Naive thymus-derived CD4-positive, alpha-beta T cell (primary cell): ENCODE measurements at regions not wholly inside any gene's neighbourhood (a gene's known extent, or its start where the extent isn't known, plus 50 kb on each side); places are given as distances from the start of the nearest gene placed in this dataset.

Source experiments
- ATAC-seq: fragments of 150-1000 bp; cut with Tn5 transposase; 2 replicates; pipeline ENCODE4 v1.10.0; 2021; ENCODE audit warnings: mild to moderate bottlenecking, moderate library complexity
- CTCF ChIA-PET: fragments of 350-600 bp; sonication (Branson Sonifier 250); formaldehyde crosslinking; loops from one replicate; lab custom pipeline; 2021; ENCODE audit warnings: antibody characterized with exemption; lab: Charles Lee
- POLR2A ChIA-PET: fragments of 350-600 bp; sonication (Branson Sonifier 250); formaldehyde crosslinking; loops from one replicate; lab custom pipeline; 2021; ENCODE audit warnings: antibody characterized with exemption, inconsistent platforms; lab: Charles Lee
- DNase-seq, 9 donors: peaks; one replicate each; pipeline versions ENCODE4 v3.0.0 to v3.0.0-alpha.2; 2020 to 2022; ENCODE audit warnings: mixed read lengths in 1 of 9
- H3K27ac ChIP-seq: one replicate; pipeline ENCODE4 v1.7.0; 2013; ENCODE audit warnings: mild to moderate bottlenecking, low read depth, low read length, moderate library complexity
- H3K27me3 ChIP-seq, 2 donors: one replicate each; pipeline ENCODE4 v1.7.0; 2013; ENCODE audit warnings: low read length in 2 of 2, mild to moderate bottlenecking in 2 of 2, moderate library complexity in 2 of 2; ENCODE audit not compliant: control insufficient read depth in 2 of 2, insufficient read depth in 2 of 2
- H3K36me3 ChIP-seq, 3 experiments: 1 replicate in 2 of 3; 2 replicates in 1 of 3; pipeline ENCODE4 v1.7.0; 2013; ENCODE audit warnings: low read length in 3 of 3, mild to moderate bottlenecking in 3 of 3, moderate library complexity in 1 of 3; ENCODE audit not compliant: insufficient read depth in 3 of 3, control insufficient read depth in 2 of 3
- H3K4me1 ChIP-seq, 2 donors: one replicate each; pipeline ENCODE4 v1.7.0; 2013; ENCODE audit warnings: low read length in 2 of 2, mild to moderate bottlenecking in 2 of 2, moderate library complexity in 1 of 2; ENCODE audit not compliant: control insufficient read depth in 2 of 2, insufficient read depth in 2 of 2
- H3K4me3 ChIP-seq: 2 replicates; pipeline ENCODE4 v1.7.0; 2013; ENCODE audit warnings: mild to moderate bottlenecking, low read length
- H3K9me3 ChIP-seq, 3 experiments: 1 replicate in 2 of 3; 2 replicates in 1 of 3; pipeline ENCODE4 v1.7.0; 2013; ENCODE audit warnings: low read length in 3 of 3; ENCODE audit not compliant: control insufficient read depth in 2 of 3
- H3K27ac Mint-ChIP-seq, 9 donors: one replicate each; pipeline ENCODE4 v1.8.0; 2020 to 2022; ENCODE audit warnings: mixed read lengths in 9 of 9, mild to moderate bottlenecking in 8 of 9, moderate library complexity in 5 of 9, inconsistent platforms in 2 of 9
- H3K27me3 Mint-ChIP-seq, 5 donors: one replicate each; pipeline ENCODE4 v1.8.0; 2021 to 2022; ENCODE audit warnings: mixed read lengths in 5 of 5, mild to moderate bottlenecking in 1 of 5
- H3K36me3 Mint-ChIP-seq, 5 donors: one replicate each; pipeline ENCODE4 v1.8.0; 2020 to 2022; ENCODE audit warnings: mixed read lengths in 5 of 5, mild to moderate bottlenecking in 3 of 5, inconsistent platforms in 1 of 5
- H3K4me1 Mint-ChIP-seq, 7 donors: one replicate each; pipeline ENCODE4 v1.8.0; 2020 to 2022; ENCODE audit warnings: mixed read lengths in 7 of 7, mild to moderate bottlenecking in 3 of 7, inconsistent platforms in 1 of 7
- H3K4me3 Mint-ChIP-seq, 10 donors: one replicate each; pipeline ENCODE4 v1.8.0; 2020 to 2022; ENCODE audit warnings: mild to moderate bottlenecking in 10 of 10, mixed read lengths in 10 of 10, moderate library complexity in 6 of 10, inconsistent platforms in 2 of 10
- H3K9me3 Mint-ChIP-seq, 11 donors: one replicate each; pipeline ENCODE4 v1.8.0; 2020 to 2022; ENCODE audit warnings: mixed read lengths in 11 of 11, mild to moderate bottlenecking in 4 of 11, inconsistent platforms in 1 of 11, moderate library complexity in 1 of 11
- intact Hi-C, 2 donors: fragments of 100-400 bp; cut with micrococcal nuclease; formaldehyde crosslinking; loops; one replicate each; pipeline ENCODE4 v1.15.1; 2023

DNA sequence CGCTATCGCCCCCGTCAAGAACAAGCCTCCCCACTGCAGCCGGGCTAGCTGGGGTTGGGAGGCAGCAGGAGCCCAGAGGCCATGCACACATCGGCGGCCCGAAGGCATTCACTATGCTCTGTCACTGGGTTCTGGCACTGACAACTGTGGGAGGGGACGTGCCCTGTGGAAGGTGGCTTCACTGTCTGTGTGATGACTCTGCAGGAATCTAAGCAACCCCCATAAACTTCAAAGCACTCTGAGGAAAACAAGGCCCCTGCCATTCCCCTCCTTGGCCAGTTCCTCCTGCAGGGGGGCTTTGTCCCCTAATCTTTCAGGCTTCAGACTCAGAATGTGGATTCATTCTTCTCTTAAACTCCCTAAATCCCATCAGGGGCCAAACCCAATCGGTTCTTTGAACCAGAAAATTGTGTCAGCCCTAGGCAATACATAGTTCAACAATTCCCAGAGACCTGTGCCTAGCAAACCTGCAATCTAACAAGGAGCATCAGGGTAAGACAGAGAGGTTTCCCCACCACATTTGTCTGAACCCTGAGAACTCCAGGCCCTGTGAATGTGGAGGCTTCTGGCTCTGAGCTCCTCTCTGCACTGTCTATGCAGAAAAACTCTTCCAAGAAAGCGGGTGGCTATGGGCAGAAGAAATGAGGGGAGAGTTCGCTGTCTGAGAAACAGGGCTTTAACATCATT is 1477.2 kb downstream of the TBC1D22A start:
- Mint-ChIP-seq H3K36me3 (no peaks in the 10 kb centered on the region), H3K27ac (no peak overlapping the region), H3K27me3 (peaks cover 0 to 17% (median 6%) of the 10 kb centered on the region in 5 donors), H3K9me3 (peaks cover 0 to 6% (median 1%) of the 10 kb centered on the region in 11 donors), H3K4me3 (no peak overlapping the region), H3K4me1 (peaks cover 0 to 5% (median 0%) of the 10 kb centered on the region in 7 donors)
- ChIA-PET POLR2A (no interaction called here), CTCF (no interaction called here)
- H3K4me3 ChIP-seq, result no peak overlapping the region
- no peaks in the 10 kb centered on the region for H3K36me3 ChIP-seq
- no peaks in the 10 kb centered on the region for H3K27me3 ChIP-seq
- H3K27ac ChIP-seq, result no peak overlapping the region
- peaks cover 0 to 14% of the 10 kb centered on the region in 2 donors for H3K4me1 ChIP-seq
- ATAC-seq (no peak), DNase-seq (no peak)
- no peaks in the 10 kb centered on the region for H3K9me3 ChIP-seq
- intact Hi-C loops, result no loop called here

GRCh38 chr22:48238966-48239365 is 1476.5 kb downstream of the TBC1D22A start:
- ChIA-PET CTCF (no interaction called here), POLR2A (no interaction called here)
- peaks cover 0 to 5% (median 0%) of the 10 kb centered on the region in 7 donors for H3K4me1 Mint-ChIP-seq
- intact Hi-C loops, result no loop called here
- H3K9me3 Mint-ChIP-seq, result peaks cover 0 to 13% (median 2%) of the 10 kb centered on the region in 11 donors
- H3K27me3 Mint-ChIP-seq, result peaks cover 0 to 15% (median 6%) of the 10 kb centered on the region in 5 donors
- no peak overlapping the region for H3K4me3 Mint-ChIP-seq
- no peak overlapping the region for H3K4me3 ChIP-seq
- H3K27ac ChIP-seq, result no peak overlapping the region
- peaks cover 0 to 14% of the 10 kb centered on the region in 2 donors for H3K4me1 ChIP-seq
- no peaks in the 10 kb centered on the region for H3K27me3 ChIP-seq
- DNase-seq (no peak), ATAC-seq (no peak)
- H3K36me3 ChIP-seq, result no peaks in the 10 kb centered on the region
- H3K27ac Mint-ChIP-seq, result no peak overlapping the region
- no peaks in the 10 kb centered on the region for H3K9me3 ChIP-seq
- peaks cover 0 to under 1% (median 0%) of the 10 kb centered on the region in 5 donors for H3K36me3 Mint-ChIP-seq

DNA sequence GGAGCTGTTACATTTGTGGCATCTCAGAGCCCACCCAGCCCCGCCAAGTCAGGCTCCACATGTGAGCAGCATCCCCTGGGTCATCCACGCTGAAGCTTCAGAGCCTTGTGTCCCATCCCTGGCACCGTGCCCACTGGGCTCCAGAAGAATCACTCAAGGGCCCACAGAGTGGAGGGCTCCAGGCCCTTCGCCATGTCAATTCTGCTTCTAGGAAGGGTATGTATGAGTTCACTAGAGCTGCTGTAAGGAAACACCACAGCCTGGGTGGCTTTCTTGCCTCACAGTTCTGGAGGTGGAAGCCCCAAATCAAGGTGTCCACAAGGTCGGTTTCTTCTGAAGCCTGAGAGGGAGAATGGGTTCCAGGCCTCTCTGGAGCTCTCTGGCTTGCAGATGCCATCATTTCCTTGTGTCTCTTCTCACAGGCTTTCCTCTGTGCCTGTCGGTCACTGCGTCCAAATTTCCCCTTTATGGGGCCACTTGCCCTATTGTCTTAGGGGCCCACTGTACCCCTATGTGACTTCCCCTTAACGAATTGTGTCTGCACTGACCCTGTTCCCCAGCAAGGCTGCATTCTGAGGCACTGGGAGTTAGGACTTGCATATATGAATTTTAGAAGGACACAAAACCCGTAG is 1476.0 kb downstream of the TBC1D22A start:
- no peak for ATAC-seq
- intact Hi-C loops, result no loop called here
- H3K4me1 ChIP-seq, result peaks cover 0 to 14% of the 10 kb centered on the region in 2 donors
- Mint-ChIP-seq H3K36me3 (peaks cover 0 to 4% (median 0%) of the 10 kb centered on the region in 5 donors), H3K9me3 (peaks cover 2 to 18% (median 6%) of the 10 kb centered on the region in 11 donors), H3K4me3 (no peak overlapping the region), H3K27me3 (peaks cover 0 to 14% (median 6%) of the 10 kb centered on the region in 5 donors), H3K4me1 (peaks cover 0 to 5% (median 0%) of the 10 kb centered on the region in 7 donors), H3K27ac (no peak overlapping the region)
- no peak overlapping the region for H3K4me3 ChIP-seq
- H3K9me3 ChIP-seq, result no peaks in the 10 kb centered on the region
- no peak for DNase-seq
- ChIA-PET POLR2A (no interaction called here), CTCF (no interaction called here)
- H3K36me3 ChIP-seq, result no peaks in the 10 kb centered on the region
- no peak overlapping the region for H3K27ac ChIP-seq
- no peaks in the 10 kb centered on the region for H3K27me3 ChIP-seq

- Histone ChIP-seq H3K27ac (no peak overlapping the region), H3K36me3 (no peaks in the 10 kb centered on the region), H3K4me1 (peaks cover 0 to 14% of the 10 kb centered on the region in 2 donors), H3K4me3 (no peak overlapping the region), H3K27me3 (no peaks in the 10 kb centered on the region), H3K9me3 (no peaks in the 10 kb centered on the region)
- Mint-ChIP-seq H3K36me3 (peaks cover 0 to 4% (median 0%) of the 10 kb centered on the region in 5 donors), H3K27me3 (peaks cover 0 to 14% (median 4%) of the 10 kb centered on the region in 5 donors), H3K9me3 (peaks cover 4 to 23% (median 7%) of the 10 kb centered on the region in 11 donors), H3K27ac (no peak overlapping the region), H3K4me3 (no peak overlapping the region), H3K4me1 (peaks cover 0 to 2% (median 0%) of the 10 kb centered on the region in 7 donors)
- intact Hi-C loops, result no loop called here
- POLR2A ChIA-PET, result no interaction called here
- ATAC-seq (no peak), DNase-seq (no peak)
- CTCF ChIA-PET, result no interaction called here
Observed at GRCh38 chr22:48237466-48238283, 1475.2 kb downstream of the TBC1D22A start.

- Histone ChIP-seq H3K9me3 (no peaks in the 10 kb centered on the region), H3K27ac (no peak overlapping the region), H3K4me1 (no peaks in the 10 kb centered on the region), H3K27me3 (no peaks in the 10 kb centered on the region), H3K4me3 (no peak overlapping the region), H3K36me3 (no peaks in the 10 kb centered on the region)
- DNase-seq (no peak), ATAC-seq (no peak)
- H3K27ac Mint-ChIP-seq, result no peak overlapping the region
- H3K9me3 Mint-ChIP-seq, result peaks cover 4 to 37% (median 12%) of the 10 kb centered on the region in 11 donors
- ChIA-PET POLR2A (no interaction called here), CTCF (no interaction called here)
- H3K4me1 Mint-ChIP-seq, result no peaks in the 10 kb centered on the region
- H3K36me3 Mint-ChIP-seq, result peaks cover 0 to 6% (median 4%) of the 10 kb centered on the region in 5 donors
- peaks cover 0 to 14% (median 4%) of the 10 kb centered on the region in 5 donors for H3K27me3 Mint-ChIP-seq
- intact Hi-C loops, result no loop called here
- no peak overlapping the region for H3K4me3 Mint-ChIP-seq
Observed at GRCh38 chr22:48236261-48236660, 1473.8 kb downstream of the TBC1D22A start.

GRCh38 chr22:48235744-48236143 is 1473.3 kb downstream of the TBC1D22A start:
- DNase-seq, result no peak
- intact Hi-C loops, result no loop called here
- no peak overlapping the region for H3K27ac Mint-ChIP-seq

More at GRCh38 chr22:48235744-48236143, 1473.3 kb downstream of the TBC1D22A start:
- ChIA-PET POLR2A (no interaction called here), CTCF (no interaction called here)
- Histone ChIP-seq H3K36me3 (no peaks in the 10 kb centered on the region), H3K27me3 (no peaks in the 10 kb centered on the region), H3K27ac (no peak overlapping the region), H3K4me1 (no peaks in the 10 kb centered on the region), H3K4me3 (no peak overlapping the region), H3K9me3 (no peaks in the 10 kb centered on the region)
- Mint-ChIP-seq H3K27me3 (peaks cover 0 to 14% (median 4%) of the 10 kb centered on the region in 5 donors), H3K4me3 (no peak overlapping the region), H3K36me3 (peaks cover 0 to 6% (median 4%) of the 10 kb centered on the region in 5 donors), H3K4me1 (no peaks in the 10 kb centered on the region), H3K9me3 (peaks cover 4 to 38% (median 12%) of the 10 kb centered on the region in 11 donors)
- no peak for ATAC-seq
